ENCODE measurements at regions not wholly inside any gene's neighbourhood (a gene's known extent, or its start where the extent isn't known, plus 50 kb on each side); places are given as distances from the start of the nearest gene placed in this dataset.

DNA sequence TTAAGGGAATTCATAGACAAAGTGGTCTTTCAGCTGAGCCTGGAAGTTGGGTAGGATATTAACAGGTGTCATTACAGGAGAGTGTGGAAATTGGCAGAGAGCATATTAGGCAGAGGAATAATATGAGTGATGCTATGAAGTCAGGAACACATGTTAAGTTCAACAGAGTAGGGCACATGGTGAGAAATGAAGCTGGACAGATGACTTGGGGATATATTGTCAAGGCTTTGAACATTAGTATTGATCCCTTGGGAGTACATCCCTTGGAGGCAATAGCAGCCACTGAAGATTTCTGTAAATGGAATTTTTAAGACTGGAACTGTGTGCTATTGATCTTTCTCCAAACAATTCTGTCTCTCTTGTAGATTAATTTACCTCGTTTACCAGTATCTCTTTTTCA is 170.7 kb downstream of the SCG2 start:
- ATAC-seq (ENCODE audit: low read depth): no peak
- no peaks in the 10 kb centered on the region for H3K79me2 ChIP-seq (ENCODE audit: control insufficient read depth, insufficient read depth, low read length)
- Mint-ChIP-seq H3K27ac (no peak overlapping the region), H3K4me1 (no peaks in the 10 kb centered on the region), H3K9me3 (ENCODE audit: insufficient read depth) (peaks cover 3% of the 10 kb centered on the region), H3K27me3 (no peaks in the 10 kb centered on the region), H3K4me3 (no peak overlapping the region)
- H3K27me3 ChIP-seq (replicated peaks in 1 of 4; ENCODE audit: control extremely low read depth in 1 of 4, control insufficient read depth in 3 of 4, insufficient read depth in 4 of 4, low read length in 3 of 4): no peaks in the 10 kb centered on the region
- H3K4me1 ChIP-seq (ENCODE audit: control insufficient read depth in 2 of 2, insufficient read depth in 2 of 2, low read length in 2 of 2): no peaks in the 10 kb centered on the region
- no peaks in the 10 kb centered on the region for H3K9me3 ChIP-seq (ENCODE audit: control extremely low read depth in 1 of 3, control insufficient read depth in 2 of 3, insufficient read depth in 1 of 3, low read length in 2 of 3)
- ChIA-PET POLR2A (no interaction called here), CTCF (no interaction called here)
- H3K27ac ChIP-seq (ENCODE audit: low read length in 2 of 2): no peak overlapping the region
- no peak overlapping the region for H3K9ac ChIP-seq (ENCODE audit: low read length)
- TF ChIP-seq EZH2 (IDR thresholded peaks at IDR 0.05; ENCODE audit: borderline replicate concordance, insufficient read depth, low read depth, low read length, poor library complexity, severe bottlenecking): no peak
- TF ChIP-seq, protein P1, sequence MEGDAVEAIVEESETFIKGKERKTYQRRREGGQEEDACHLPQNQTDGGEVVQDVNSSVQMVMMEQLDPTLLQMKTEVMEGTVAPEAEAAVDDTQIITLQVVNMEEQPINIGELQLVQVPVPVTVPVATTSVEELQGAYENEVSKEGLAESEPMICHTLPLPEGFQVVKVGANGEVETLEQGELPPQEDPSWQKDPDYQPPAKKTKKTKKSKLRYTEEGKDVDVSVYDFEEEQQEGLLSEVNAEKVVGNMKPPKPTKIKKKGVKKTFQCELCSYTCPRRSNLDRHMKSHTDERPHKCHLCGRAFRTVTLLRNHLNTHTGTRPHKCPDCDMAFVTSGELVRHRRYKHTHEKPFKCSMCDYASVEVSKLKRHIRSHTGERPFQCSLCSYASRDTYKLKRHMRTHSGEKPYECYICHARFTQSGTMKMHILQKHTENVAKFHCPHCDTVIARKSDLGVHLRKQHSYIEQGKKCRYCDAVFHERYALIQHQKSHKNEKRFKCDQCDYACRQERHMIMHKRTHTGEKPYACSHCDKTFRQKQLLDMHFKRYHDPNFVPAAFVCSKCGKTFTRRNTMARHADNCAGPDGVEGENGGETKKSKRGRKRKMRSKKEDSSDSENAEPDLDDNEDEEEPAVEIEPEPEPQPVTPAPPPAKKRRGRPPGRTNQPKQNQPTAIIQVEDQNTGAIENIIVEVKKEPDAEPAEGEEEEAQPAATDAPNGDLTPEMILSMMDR (IDR thresholded peaks at IDR 0.05): no peak
- no peak overlapping the region for H3K4me2 ChIP-seq (replicated peaks; ENCODE audit: low read depth, low read length, poor library complexity, severe bottlenecking)
- no peaks in the 10 kb centered on the region for H3K36me3 ChIP-seq (replicated peaks in 1 of 2; ENCODE audit: control extremely low read depth in 1 of 2, control insufficient read depth in 1 of 2, extremely low read depth in 1 of 2, insufficient read depth in 2 of 2, low read length in 1 of 2)
- H2AFZ ChIP-seq (ENCODE audit: insufficient read depth, low read depth, low read length, poor library complexity, severe bottlenecking): no peak overlapping the region
- intact Hi-C loops (cut with micrococcal nuclease): no loop called here
- H4K20me1 ChIP-seq (ENCODE audit: control insufficient read depth, insufficient read depth, low read length, poor library complexity, severe bottlenecking): no peaks in the 10 kb centered on the region
- H3K4me3 ChIP-seq (ENCODE audit: control extremely low read depth in 1 of 5, extremely low read depth in 1 of 5, insufficient read depth in 1 of 5, low read depth in 2 of 5, low read length in 4 of 5): no peak overlapping the region
- no CpG with 5 or more reads among the region's 1 CpG for WGBS (ENCODE audit: insufficient coverage)
- DNase-seq: no peak

- intact Hi-C loops (cut with micrococcal nuclease): no loop called here
- Histone ChIP-seq H4K20me1 (ENCODE audit: control insufficient read depth, insufficient read depth, low read length, poor library complexity, severe bottlenecking) (no peaks in the 10 kb centered on the region), H3K4me2 (replicated peaks; ENCODE audit: low read depth, low read length, poor library complexity, severe bottlenecking) (no peak overlapping the region), H3K79me2 (ENCODE audit: control insufficient read depth, insufficient read depth, low read length) (no peaks in the 10 kb centered on the region), H3K36me3 (replicated peaks in 1 of 2; ENCODE audit: control extremely low read depth in 1 of 2, control insufficient read depth in 1 of 2, extremely low read depth in 1 of 2, insufficient read depth in 2 of 2, low read length in 1 of 2) (no peaks in the 10 kb centered on the region), H3K4me1 (ENCODE audit: control insufficient read depth in 2 of 2, insufficient read depth in 2 of 2, low read length in 2 of 2) (no peaks in the 10 kb centered on the region), H3K9ac (ENCODE audit: low read length) (no peak overlapping the region), H3K27ac (ENCODE audit: low read length in 2 of 2) (no peak overlapping the region), H2AFZ (ENCODE audit: insufficient read depth, low read depth, low read length, poor library complexity, severe bottlenecking) (no peak overlapping the region), H3K27me3 (replicated peaks in 1 of 4; ENCODE audit: control extremely low read depth in 1 of 4, control insufficient read depth in 3 of 4, insufficient read depth in 4 of 4, low read length in 3 of 4) (no peaks in the 10 kb centered on the region), H3K4me3 (ENCODE audit: control extremely low read depth in 1 of 5, extremely low read depth in 1 of 5, insufficient read depth in 1 of 5, low read depth in 2 of 5, low read length in 4 of 5) (no peak overlapping the region), H3K9me3 (ENCODE audit: control extremely low read depth in 1 of 3, control insufficient read depth in 2 of 3, insufficient read depth in 1 of 3, low read length in 2 of 3) (no peaks in the 10 kb centered on the region)
- no peaks in the 10 kb centered on the region for H3K27me3 Mint-ChIP-seq
- no peak for DNase-seq
- H3K27ac Mint-ChIP-seq: no peak overlapping the region
- no peaks in the 10 kb centered on the region for H3K4me1 Mint-ChIP-seq
- no peak for TF ChIP-seq EZH2 (IDR thresholded peaks at IDR 0.05; ENCODE audit: borderline replicate concordance, insufficient read depth, low read depth, low read length, poor library complexity, severe bottlenecking)
- TF ChIP-seq, protein P1 (IDR thresholded peaks at IDR 0.05): no peak
- ATAC-seq (ENCODE audit: low read depth): no peak
- CTCF ChIA-PET: no interaction called here
- WGBS (ENCODE audit: insufficient coverage): no CpG with 5 or more reads among the region's 5 CpGs
- H3K9me3 Mint-ChIP-seq (ENCODE audit: insufficient read depth): no peaks in the 10 kb centered on the region
- POLR2A ChIA-PET: no interaction called here
- H3K4me3 Mint-ChIP-seq: no peak overlapping the region
Measured at GRCh38 chr2:223433461-223433860, 168.7 kb downstream of the SCG2 start.

Data from B cell (primary cell).